SK-N-SH treated with all-trans-retinoic acid at 6 μM for 48 hours (cell line): ENCODE measurements at regions not wholly inside any gene's neighbourhood (a gene's known extent, or its start where the extent isn't known, plus 50 kb on each side); places are given as distances from the start of the nearest gene placed in this dataset.

Experiments
- ARNTL ChIP-seq: fragments of 450-650 bp; formaldehyde crosslinking; IDR thresholded peaks from 2 replicates; pipeline ENCODE4 v1.5.0; 2020; ENCODE audit warnings: low read depth, mild to moderate bottlenecking, moderate library complexity, borderline replicate concordance
- GLIS3 ChIP-seq: fragments of 250-450 bp; sonication (Bioruptor Pico); IDR thresholded peaks from 2 replicates; pipeline ENCODE4 v1.5.0; 2020; ENCODE audit warnings: mild to moderate bottlenecking, moderate library complexity
- ISL1 ChIP-seq: fragments of 250-450 bp; sonication (Bioruptor Pico); IDR thresholded peaks from 2 replicates; pipeline ENCODE4 v2.1.2; 2022; ENCODE audit warnings: mild to moderate bottlenecking, moderate library complexity
- TCF4 ChIP-seq: fragments of 250-450 bp; sonication (Bioruptor Pico); IDR thresholded peaks from 2 replicates; pipeline ENCODE4 v1.8.0; 2021; ENCODE audit warnings: mild to moderate bottlenecking, moderate library complexity, borderline replicate concordance
- ZC3H10 ChIP-seq: fragments of 250-450 bp; sonication (Bioruptor Pico); IDR thresholded peaks from 2 replicates; pipeline ENCODE4 v1.5.1; 2021; ENCODE audit warnings: mild to moderate bottlenecking, moderate library complexity
- ZFP3 ChIP-seq: fragments of 250-450 bp; sonication (Bioruptor Pico); IDR thresholded peaks from 2 replicates; pipeline ENCODE4 v1.5.0; 2020; ENCODE audit warnings: mild to moderate bottlenecking, moderate library complexity
- ZFP30 ChIP-seq: fragments of 450-650 bp; formaldehyde crosslinking; IDR thresholded peaks from 2 replicates; pipeline ENCODE4 v1.5.0; 2022; ENCODE audit warnings: mild to moderate bottlenecking, moderate library complexity
- TF ChIP-seq, protein P1 (sequence below): fragments of 250-450 bp; sonication (Bioruptor Pico); IDR thresholded peaks from 2 replicates; pipeline ENCODE4 v1.8.0; 2021; ENCODE audit warnings: low read depth, mild to moderate bottlenecking, moderate library complexity, borderline replicate concordance

DNA sequence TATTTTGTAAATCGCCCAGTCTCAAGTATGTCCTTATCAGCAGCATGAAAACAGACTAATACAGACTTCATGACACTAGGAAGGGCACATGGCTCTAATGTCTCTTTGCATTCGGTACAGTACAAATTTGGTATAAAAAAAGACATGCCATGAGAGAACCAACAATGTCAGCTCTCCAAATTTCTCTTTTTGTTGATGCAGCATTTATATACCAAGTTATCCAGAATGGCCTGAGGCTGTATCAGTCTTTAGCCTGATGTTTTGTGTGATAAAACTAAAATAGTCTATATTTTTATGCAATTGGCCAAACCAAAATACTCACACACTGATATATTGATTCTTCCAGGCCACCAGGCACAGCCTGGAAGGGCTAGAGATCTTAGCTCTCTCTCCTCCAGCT lies 124.3 kb upstream of the SAMSN1 start:
- TF ChIP-seq ZFP30: no peak
- TF ChIP-seq GLIS3: no peak
- TF ChIP-seq ARNTL (CRISPR knock-in tag): no peak
- TF ChIP-seq ISL1 (CRISPR knock-in tag): no peak
- TF ChIP-seq ZC3H10 (CRISPR knock-in tag): no peak
- TF ChIP-seq ZFP3 (CRISPR knock-in tag): no peak
- no peak for TF ChIP-seq TCF4 (CRISPR knock-in tag)
- TF ChIP-seq, protein P1, sequence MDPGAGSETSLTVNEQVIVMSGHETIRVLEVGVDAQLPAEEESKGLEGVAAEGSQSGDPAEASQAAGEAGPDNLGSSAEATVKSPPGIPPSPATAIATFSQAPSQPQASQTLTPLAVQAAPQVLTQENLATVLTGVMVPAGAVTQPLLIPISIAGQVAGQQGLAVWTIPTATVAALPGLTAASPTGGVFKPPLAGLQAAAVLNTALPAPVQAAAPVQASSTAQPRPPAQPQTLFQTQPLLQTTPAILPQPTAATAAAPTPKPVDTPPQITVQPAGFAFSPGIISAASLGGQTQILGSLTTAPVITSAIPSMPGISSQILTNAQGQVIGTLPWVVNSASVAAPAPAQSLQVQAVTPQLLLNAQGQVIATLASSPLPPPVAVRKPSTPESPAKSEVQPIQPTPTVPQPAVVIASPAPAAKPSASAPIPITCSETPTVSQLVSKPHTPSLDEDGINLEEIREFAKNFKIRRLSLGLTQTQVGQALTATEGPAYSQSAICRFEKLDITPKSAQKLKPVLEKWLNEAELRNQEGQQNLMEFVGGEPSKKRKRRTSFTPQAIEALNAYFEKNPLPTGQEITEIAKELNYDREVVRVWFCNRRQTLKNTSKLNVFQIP: no peak
